IMR-90 (cell line): ENCODE measurements at regions not wholly inside any gene's neighbourhood (a gene's known extent, or its start where the extent isn't known, plus 50 kb on each side); places are given as distances from the start of the nearest gene placed in this dataset.
A peak's percentile ranks its signal among the peaks of the same experiment; 100 is the strongest.

ENCODE experiments used
- ATAC-seq: fragments of 200-7000 bp; cut with Tn5 transposase; 2 replicates; pipeline ENCODE4 v1.9.1; 2020; ENCODE audit warnings: low read depth, mild to moderate bottlenecking, moderate library complexity
- BruUV-seq: library from RNA; stranded (reverse); fragments of 400-500 nt; replicated peaks from 2 replicates; lab custom pipeline; 2021; lab: Mats Ljungman, UMichigan
- CTCF ChIA-PET: fragments of 300-600 bp; formaldehyde crosslinking; extraction: SDS; loops from one replicate; lab custom pipeline; 2021; ENCODE audit warnings: antibody characterized with exemption; lab: Yijun Ruan, JAX
- POLR2A ChIA-PET: fragments of 300-600 bp; sonication (Branson Sonifier 250); formaldehyde crosslinking; loops from one replicate; lab custom pipeline; 2022; ENCODE audit warnings: antibody characterized with exemption; ENCODE audit not compliant: unreplicated experiment; lab: Charles Lee
- DNase-seq: peaks from one replicate; pipeline ENCODE4 v3.0.0; 2013
- H2AFZ ChIP-seq: replicated peaks from 2 replicates; pipeline ENCODE3; 2013; ENCODE audit warnings: low read length, mild to moderate bottlenecking; ENCODE audit not compliant: poor library complexity
- H2AK5ac ChIP-seq: 2 replicates; pipeline ENCODE4 v1.6.1; 2013; ENCODE audit warnings: low read depth, low read length, inconsistent platforms
- H2AK9ac ChIP-seq: replicated peaks from 2 replicates; pipeline ENCODE3; 2013; ENCODE audit warnings: mild to moderate bottlenecking, low read depth, low read length, moderate library complexity; ENCODE audit not compliant: poor library complexity
- H2BK120ac ChIP-seq: 2 replicates; pipeline ENCODE4 v1.6.1; 2013; ENCODE audit warnings: low read depth, low read length, inconsistent platforms
- H2BK15ac ChIP-seq: 3 replicates; pipeline ENCODE4 v1.6.1; 2013; ENCODE audit warnings: low read depth, low read length, inconsistent platforms
- H2BK20ac ChIP-seq: 2 replicates; pipeline ENCODE4 v1.6.1; 2013; ENCODE audit warnings: low read depth, mild to moderate bottlenecking, inconsistent platforms, low read length, moderate library complexity
- H2BK5ac ChIP-seq: 2 replicates; pipeline ENCODE4 v1.6.1; 2013; ENCODE audit warnings: mild to moderate bottlenecking, low read depth, low read length, inconsistent platforms; ENCODE audit not compliant: poor library complexity, severe bottlenecking
- H3K14ac ChIP-seq: replicated peaks from 2 replicates; pipeline ENCODE4 v1.6.1; 2013; ENCODE audit warnings: low read depth, low read length, inconsistent platforms
- H3K18ac ChIP-seq: 2 replicates; pipeline ENCODE4 v1.6.1; 2013; ENCODE audit warnings: low read depth, low read length, control low read depth
- H3K23ac ChIP-seq: 2 replicates; pipeline ENCODE4 v1.6.1; 2013; ENCODE audit warnings: low read depth, low read length, inconsistent platforms
- H3K27ac ChIP-seq: 2 replicates; pipeline ENCODE4 v1.5.1; 2013; ENCODE audit warnings: mild to moderate bottlenecking, control low read depth, low read length; ENCODE audit not compliant: insufficient read depth
- H3K27me3 ChIP-seq: 2 replicates; pipeline ENCODE4 v1.6.1; 2013; ENCODE audit warnings: low read length; ENCODE audit not compliant: control insufficient read depth, insufficient read depth
- H3K36me3 ChIP-seq: 2 replicates; pipeline ENCODE4 v1.6.1; 2013; ENCODE audit warnings: low read length, mixed read lengths; ENCODE audit not compliant: control insufficient read depth, insufficient read depth
- H3K4ac ChIP-seq: 2 replicates; pipeline ENCODE4 v1.6.1; 2013; ENCODE audit warnings: low read depth, low read length, inconsistent platforms
- H3K4me1 ChIP-seq: 2 replicates; pipeline ENCODE4 v1.6.1; 2013; ENCODE audit warnings: low read length, mixed read lengths; ENCODE audit not compliant: control insufficient read depth, insufficient read depth
- H3K4me2 ChIP-seq: 2 replicates; pipeline ENCODE4 v1.6.1; 2013; ENCODE audit warnings: low read depth, mild to moderate bottlenecking, control low read depth, low read length, moderate library complexity
- H3K4me3 ChIP-seq: 2 replicates; pipeline ENCODE4 v1.5.1; 2013; ENCODE audit warnings: low read depth, mild to moderate bottlenecking, control low read depth, low read length, moderate library complexity; ENCODE audit not compliant: insufficient read depth
- H3K56ac ChIP-seq: 2 replicates; pipeline ENCODE4 v1.6.1; 2013; ENCODE audit warnings: low read length, inconsistent platforms; ENCODE audit not compliant: insufficient read depth; ENCODE audit errors: extremely low read depth
- H3K79me1 ChIP-seq, 2 experiments: 2 replicates each; pipeline ENCODE4 v1.6.1; 2013; ENCODE audit warnings: low read length in 2 of 2, inconsistent platforms in 1 of 2, low read depth in 1 of 2
- H3K9ac ChIP-seq: 2 replicates; pipeline ENCODE4 v1.6.1; 2013; ENCODE audit warnings: low read depth, low read length, control low read depth
- H3K9me1 ChIP-seq: 2 replicates; pipeline ENCODE4 v1.6.1; 2013; ENCODE audit warnings: low read length, inconsistent platforms; ENCODE audit not compliant: insufficient read depth
- H3K9me3 ChIP-seq: 2 replicates; pipeline ENCODE4 v1.6.1; 2013; ENCODE audit warnings: low read length; ENCODE audit not compliant: control insufficient read depth, insufficient read depth
- H4K20me1 ChIP-seq: 2 replicates; pipeline ENCODE4 v1.6.1; 2013; ENCODE audit warnings: low read length, inconsistent platforms; ENCODE audit not compliant: insufficient read depth
- H4K5ac ChIP-seq: 2 replicates; pipeline ENCODE4 v1.6.1; 2013; ENCODE audit warnings: mild to moderate bottlenecking, low read depth, low read length, control low read depth
- H4K8ac ChIP-seq, 2 experiments: 2 replicates each; pipeline ENCODE4 v1.6.1; 2013; ENCODE audit warnings: low read depth in 2 of 2, low read length in 2 of 2, control low read depth in 1 of 2, inconsistent platforms in 1 of 2
- H4K91ac ChIP-seq: 2 replicates; pipeline ENCODE4 v1.6.1; 2013; ENCODE audit warnings: low read depth, low read length, inconsistent platforms; ENCODE audit not compliant: insufficient read depth
- MAFK ChIP-seq: IDR thresholded peaks from 2 replicates; pipeline ENCODE4 v1.6.1; 2012; ENCODE audit warnings: low read depth, low read length, improper control_type of control experiment
- USF2 ChIP-seq: fragments of 150-350 bp; IDR thresholded peaks from 2 replicates; pipeline ENCODE4 v1.6.1; 2017; ENCODE audit warnings: mild to moderate bottlenecking, antibody characterized with exemption, low read length, low read depth
- WGBS, 2 experiments: methylation state at CpG; one replicate each; pipeline versions ENCODE4 v1.1.5 to v1.1.7; 2013; ENCODE audit warnings: missing lambda C conversion rate in 2 of 2; ENCODE audit not compliant: insufficient read length in 1 of 2; ENCODE audit errors: extremely low coverage in 2 of 2; 5-methylcytosine and 5-hydroxymethylcytosine counted together
- dilution Hi-C: fragments of 300-500 bp; cut with HindIII; formaldehyde crosslinking; loops from one replicate; pipeline ENCODE4 v1.14.3; 2018; ENCODE audit warnings: low sequenced_read_pairs; ENCODE audit not compliant: unreplicated experiment
- in situ Hi-C: fragments of 300-500 bp; cut with MboI; formaldehyde crosslinking; loops from 3 replicates; pipeline ENCODE4 v1.14.3; 2019; ENCODE audit warnings: low sequenced_read_pairs, inconsistent platforms, mixed read lengths
- intact Hi-C: fragments of 100-400 bp; cut with micrococcal nuclease; formaldehyde crosslinking; loops from 2 replicates; pipeline ENCODE4 v1.10.0; 2022

- H3K36me3 ChIP-seq = no peaks in the 10 kb centered on the region
- no peaks in the 10 kb centered on the region for H3K4me1 ChIP-seq
- no peak overlapping the region for H2BK120ac ChIP-seq
- ATAC-seq = no peak
- intact Hi-C loops = no loop called here
- H3K79me1 ChIP-seq = no peaks in the 10 kb centered on the region
- no peak overlapping the region for H3K4me2 ChIP-seq
- H2AK5ac ChIP-seq = no peak overlapping the region
- H3K14ac ChIP-seq = no peak overlapping the region
- H3K9me1 ChIP-seq = no peaks in the 10 kb centered on the region
- H4K20me1 ChIP-seq = no peaks in the 10 kb centered on the region
- no peak overlapping the region for H3K9ac ChIP-seq
- WGBS, 2 experiments = no CpG with 5 or more reads among the region's 3 CpGs
- H4K8ac ChIP-seq = no peak overlapping the region
- no peak overlapping the region for H2BK20ac ChIP-seq
- ChIA-PET POLR2A (no interaction called here), CTCF (no interaction called here)
- no peaks in the 10 kb centered on the region; the same call in 1 of the 2 replicates for H3K9me3 ChIP-seq
- no peak overlapping the region for H2AK9ac ChIP-seq
- H3K18ac ChIP-seq = no peak overlapping the region
- BruUV-seq = no TSS peak
- H2BK15ac ChIP-seq = no peak overlapping the region
- dilution Hi-C loops = no loop called here
- H4K91ac ChIP-seq = no peak overlapping the region
- no peak overlapping the region for H3K4ac ChIP-seq
- no peak overlapping the region for H3K23ac ChIP-seq
- H2BK5ac ChIP-seq = no peak overlapping the region
- in situ Hi-C loops = no loop called here
- no peak overlapping the region for H3K4me3 ChIP-seq
- TF ChIP-seq MAFK (peak; percentile 39; the same call in 1 of the 2 replicates), USF2 (no peak)
- no peak overlapping the region for H4K5ac ChIP-seq
- no peaks in the 10 kb centered on the region for H3K27me3 ChIP-seq
- no peak overlapping the region for H3K27ac ChIP-seq
- DNase-seq = no peak
- no peak overlapping the region for H2AFZ ChIP-seq
- H3K56ac ChIP-seq = no peak overlapping the region
These were observed 443.1 kb downstream of the CCDC85A start for GRCh38 chr2:56626927-56627326.
